Esophagus muscularis mucosa (tissue), 3 donors: ENCODE measurements at regions not wholly inside any gene's neighbourhood (a gene's known extent, or its start where the extent isn't known, plus 50 kb on each side); places are given as distances from the start of the nearest gene placed in this dataset.

Source experiments
- POLR2AphosphoS5 ChIP-seq, 2 donors: sonication (generic); formaldehyde crosslinking; IDR thresholded peaks; one replicate each; pipeline ENCODE4 v1.6.1; 2017; ENCODE audit warnings: antibody characterized with exemption in 2 of 2
- TF ChIP-seq, protein P1 (sequence below), 3 experiments: fragments of 200-600 bp in 2 of 3; fragments of 450-650 bp in 1 of 3; sonication (generic) in 2 of 3; IDR thresholded peaks; one replicate each; pipeline ENCODE4 v1.5.1; 2017 to 2019; ENCODE audit warnings: antibody characterized with exemption in 3 of 3, mild to moderate bottlenecking in 2 of 3, moderate library complexity in 1 of 3

DNA sequence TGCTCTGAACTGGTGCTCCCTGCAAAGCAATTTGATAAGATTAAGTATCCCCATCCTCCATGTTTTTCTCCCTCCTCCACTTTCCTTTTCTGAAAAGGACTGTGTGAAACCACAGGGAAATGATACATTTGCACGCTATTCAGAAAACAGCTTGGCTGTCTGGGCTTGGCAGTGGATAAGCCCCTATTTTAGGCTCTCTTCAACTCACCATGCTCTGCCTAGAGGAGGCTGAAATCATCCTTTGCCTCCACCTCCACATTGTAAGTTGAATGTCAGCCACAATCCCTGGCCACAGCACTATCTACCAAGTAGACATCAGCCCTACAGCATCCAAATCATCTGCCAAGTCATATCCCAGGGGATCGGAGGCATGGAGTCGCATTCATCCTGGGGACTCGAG lies 642.3 kb downstream of the RPS29 start:
- TF ChIP-seq POLR2AphosphoS5 (IDR thresholded peaks at IDR 0.05): no peak
- TF ChIP-seq, protein P1, sequence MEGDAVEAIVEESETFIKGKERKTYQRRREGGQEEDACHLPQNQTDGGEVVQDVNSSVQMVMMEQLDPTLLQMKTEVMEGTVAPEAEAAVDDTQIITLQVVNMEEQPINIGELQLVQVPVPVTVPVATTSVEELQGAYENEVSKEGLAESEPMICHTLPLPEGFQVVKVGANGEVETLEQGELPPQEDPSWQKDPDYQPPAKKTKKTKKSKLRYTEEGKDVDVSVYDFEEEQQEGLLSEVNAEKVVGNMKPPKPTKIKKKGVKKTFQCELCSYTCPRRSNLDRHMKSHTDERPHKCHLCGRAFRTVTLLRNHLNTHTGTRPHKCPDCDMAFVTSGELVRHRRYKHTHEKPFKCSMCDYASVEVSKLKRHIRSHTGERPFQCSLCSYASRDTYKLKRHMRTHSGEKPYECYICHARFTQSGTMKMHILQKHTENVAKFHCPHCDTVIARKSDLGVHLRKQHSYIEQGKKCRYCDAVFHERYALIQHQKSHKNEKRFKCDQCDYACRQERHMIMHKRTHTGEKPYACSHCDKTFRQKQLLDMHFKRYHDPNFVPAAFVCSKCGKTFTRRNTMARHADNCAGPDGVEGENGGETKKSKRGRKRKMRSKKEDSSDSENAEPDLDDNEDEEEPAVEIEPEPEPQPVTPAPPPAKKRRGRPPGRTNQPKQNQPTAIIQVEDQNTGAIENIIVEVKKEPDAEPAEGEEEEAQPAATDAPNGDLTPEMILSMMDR (IDR thresholded peaks at IDR 0.05): no peak
